ENCODE measurements at regions not wholly inside any gene's neighbourhood (a gene's known extent, or its start where the extent isn't known, plus 50 kb on each side); places are given as distances from the start of the nearest gene placed in this dataset.

- no peak for TF ChIP-seq YY1 (IDR thresholded peaks at IDR 0.05; ENCODE audit: low read depth)
- TF ChIP-seq EGR1 (IDR thresholded peaks at IDR 0.05): no peak
- TF ChIP-seq REST (IDR thresholded peaks at IDR 0.05; ENCODE audit: low read depth): no peak
- no peak for TF ChIP-seq TCF12 (IDR thresholded peaks at IDR 0.05; ENCODE audit: low read depth)
- no peak for TF ChIP-seq CEBPB (IDR thresholded peaks at IDR 0.05)
- no peak for TF ChIP-seq FOXM1 (IDR thresholded peaks at IDR 0.05; ENCODE audit: borderline replicate concordance, low read depth)
- TF ChIP-seq RAD21 (IDR thresholded peaks at IDR 0.05; ENCODE audit: low read depth): no peak
- no peak for TF ChIP-seq MAX (IDR thresholded peaks at IDR 0.05)
- TF ChIP-seq TEAD4 (IDR thresholded peaks at IDR 0.05): no peak
- TF ChIP-seq USF1 (IDR thresholded peaks at IDR 0.05): no peak
- no peak for TF ChIP-seq EP300 (IDR thresholded peaks at IDR 0.05; ENCODE audit: borderline replicate concordance)
- no peak for TF ChIP-seq NFIC (IDR thresholded peaks at IDR 0.05)
Observed at GRCh38 chr3:189519458-189519857, 111.7 kb upstream of the TP63 start.

Data from Ishikawa (cell line).